ENCODE measurements at regions not wholly inside any gene's neighbourhood (a gene's known extent, or its start where the extent isn't known, plus 50 kb on each side); places are given as distances from the start of the nearest gene placed in this dataset.

DNA sequence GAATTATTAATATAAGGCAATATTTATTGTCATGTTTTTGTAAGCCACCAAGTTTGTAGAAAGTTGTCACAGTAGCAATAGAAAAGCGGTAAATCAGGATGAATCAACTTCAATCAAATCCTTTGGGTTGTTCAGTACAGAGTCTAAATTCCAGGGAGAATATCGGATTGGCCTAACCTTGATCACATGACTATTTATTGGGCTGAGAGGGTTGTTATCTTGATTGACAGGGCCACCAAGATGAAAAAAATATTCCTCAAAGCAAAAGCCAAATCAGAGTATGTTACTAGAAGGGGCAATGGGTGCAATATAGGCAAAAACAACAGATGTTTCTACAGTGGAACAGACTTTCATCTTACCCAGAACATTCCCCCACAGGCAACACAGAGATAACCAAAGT is 270.0 kb downstream of the METTL4 start:
- DNase-seq = no peak
- no peaks in the 10 kb centered on the region for H3K36me3 ChIP-seq (ENCODE audit: low read depth)
- no peaks in the 10 kb centered on the region for H3K9me3 ChIP-seq
- no peak overlapping the region for H3K4me3 ChIP-seq
- intact Hi-C loops (cut with DNase I, micrococcal nuclease) = no loop called here
- H3K4me1 ChIP-seq (ENCODE audit: low read depth) = no peaks in the 10 kb centered on the region
- ATAC-seq = no peak
- no peak for TF ChIP-seq CTCF (IDR thresholded peaks at IDR 0.05)

GRCh38 chr18:2302012-2302411 is 269.3 kb downstream of the METTL4 start:
- intact Hi-C loops (cut with DNase I, micrococcal nuclease) = no loop called here
- Histone ChIP-seq H3K4me3 (no peak overlapping the region), H3K36me3 (ENCODE audit: low read depth) (no peaks in the 10 kb centered on the region), H3K4me1 (ENCODE audit: low read depth) (no peaks in the 10 kb centered on the region), H3K9me3 (no peaks in the 10 kb centered on the region)
- TF ChIP-seq CTCF (IDR thresholded peaks at IDR 0.05) = no peak
- ATAC-seq = no peak
- DNase-seq = no peak

DNA sequence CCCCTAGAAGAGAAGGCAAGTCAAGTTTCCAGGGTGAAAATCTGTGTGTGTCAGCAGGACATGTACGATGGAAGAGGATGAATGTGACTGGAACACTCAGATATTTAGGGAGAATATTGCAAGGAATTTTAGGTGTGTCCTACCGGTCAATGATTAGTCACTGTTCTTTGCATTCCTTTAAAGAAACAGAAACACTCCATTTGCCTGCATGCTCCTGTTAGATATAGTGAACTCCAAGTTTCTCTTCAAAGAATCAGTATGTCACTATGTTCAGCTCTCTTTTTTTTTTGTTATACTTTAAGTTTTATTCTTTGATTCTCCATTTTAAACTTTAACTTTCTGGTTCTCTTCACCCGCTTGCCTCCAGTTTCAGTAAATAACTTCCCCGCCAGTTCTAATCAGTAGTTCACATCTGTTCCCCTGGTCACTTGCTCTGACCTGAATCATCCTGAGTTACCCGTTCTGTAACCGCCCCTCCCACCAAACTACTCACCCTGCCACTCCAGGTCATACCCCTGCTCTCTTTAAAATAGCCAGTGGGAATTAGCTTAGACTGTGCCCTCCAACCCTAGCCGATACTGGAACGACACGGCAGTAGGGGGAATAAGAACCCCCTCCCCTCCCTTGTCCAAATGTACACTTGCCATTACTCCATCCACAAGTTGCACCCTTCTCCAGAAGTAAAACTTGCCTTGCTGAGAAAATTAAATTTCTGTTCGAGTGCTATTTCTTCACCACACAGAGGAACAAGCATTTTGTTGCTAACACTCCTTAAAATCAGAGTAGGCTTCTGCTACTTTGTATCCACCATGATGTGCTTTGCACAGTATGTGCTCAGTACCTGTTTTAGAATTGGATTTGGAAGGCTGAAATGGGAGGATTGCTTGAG is 268.4 kb downstream of the METTL4 start:
- Histone ChIP-seq H3K4me1 (ENCODE audit: low read depth) (no peaks in the 10 kb centered on the region), H3K36me3 (ENCODE audit: low read depth) (no peaks in the 10 kb centered on the region), H3K4me3 (no peak overlapping the region), H3K9me3 (no peaks in the 10 kb centered on the region)
- DNase-seq (no peak), ATAC-seq (no peak)
- TF ChIP-seq CTCF (IDR thresholded peaks at IDR 0.05) = no peak
- intact Hi-C loops (cut with DNase I, micrococcal nuclease) = no loop called here

GRCh38 chr18:2303517-2304238 is 267.6 kb downstream of the METTL4 start:
- H3K9me3 ChIP-seq = no peaks in the 10 kb centered on the region
- H3K4me3 ChIP-seq = no peak overlapping the region
- H3K36me3 ChIP-seq (ENCODE audit: low read depth) = no peaks in the 10 kb centered on the region
- no peak for DNase-seq
- H3K4me1 ChIP-seq (ENCODE audit: low read depth) = no peaks in the 10 kb centered on the region
- TF ChIP-seq CTCF (IDR thresholded peaks at IDR 0.05) = no peak
- ATAC-seq = no peak
- intact Hi-C loops (cut with DNase I, micrococcal nuclease) = no loop called here

- intact Hi-C loops (cut with DNase I, micrococcal nuclease) = no loop called here
- TF ChIP-seq CTCF (IDR thresholded peaks at IDR 0.05) = no peak
- Histone ChIP-seq H3K9me3 (no peaks in the 10 kb centered on the region), H3K4me1 (ENCODE audit: low read depth) (no peaks in the 10 kb centered on the region), H3K4me3 (no peak overlapping the region), H3K36me3 (ENCODE audit: low read depth) (no peaks in the 10 kb centered on the region)
- no peak for DNase-seq
- ATAC-seq = no peak
Measured at GRCh38 chr18:2304378-2305175, 266.7 kb downstream of the METTL4 start.

Measured in mucosa of descending colon (tissue), 3 donors.